ENCODE measurements at regions not wholly inside any gene's neighbourhood (a gene's known extent, or its start where the extent isn't known, plus 50 kb on each side); places are given as distances from the start of the nearest gene placed in this dataset.

DNA sequence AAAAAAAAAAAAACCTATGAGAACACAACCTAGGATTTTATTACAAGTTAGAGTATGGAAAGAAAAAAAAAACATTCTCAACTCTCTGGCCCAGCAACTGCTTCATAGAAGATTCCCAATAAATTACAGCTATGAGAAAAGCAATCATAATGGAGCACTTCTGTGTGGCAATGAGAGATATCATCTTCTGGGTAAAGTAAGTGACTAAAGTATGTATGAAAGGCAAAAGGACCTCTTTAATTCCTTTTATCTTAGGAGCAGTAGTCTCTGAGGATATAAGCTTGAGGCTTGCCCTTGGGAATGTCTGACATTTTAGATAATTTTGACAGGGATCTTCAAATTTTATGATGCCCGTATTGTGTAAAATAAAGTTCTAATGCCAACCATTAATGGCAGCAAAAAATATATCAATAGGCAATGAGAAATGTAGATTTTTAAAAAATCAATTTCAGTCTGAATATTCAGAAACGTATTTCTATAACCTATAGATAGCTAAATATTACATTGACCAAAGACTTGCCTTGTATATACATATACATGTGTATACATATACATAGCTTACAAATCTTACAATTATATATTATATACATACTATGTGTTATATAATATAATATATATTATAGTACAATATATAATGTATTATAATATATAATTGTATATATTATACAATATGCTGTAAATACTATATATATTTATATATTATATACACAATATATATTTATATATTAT lies 823.9 kb upstream of the SLITRK1 start:
- no peak for TF ChIP-seq GATA3 (IDR thresholded peaks at IDR 0.05; ENCODE audit: low read depth, low read length)
- no peak for TF ChIP-seq GATA2 (IDR thresholded peaks at IDR 0.05; ENCODE audit: low read depth, low read length)
